NCI-H526 (cell line): ENCODE measurements at regions not wholly inside any gene's neighbourhood (a gene's known extent, or its start where the extent isn't known, plus 50 kb on each side); places are given as distances from the start of the nearest gene placed in this dataset.
"Not testable (repeated sequence)": the region's sequence is repeated elsewhere in the genome, so short reads cannot be mapped to it uniquely, and the experiment has no call there.

ENCODE experiments used
- DNase-seq, 2 experiments: peaks; one replicate each; lab custom pipeline; 2025; lab: John Stamatoyannopoulos, UW

DNA sequence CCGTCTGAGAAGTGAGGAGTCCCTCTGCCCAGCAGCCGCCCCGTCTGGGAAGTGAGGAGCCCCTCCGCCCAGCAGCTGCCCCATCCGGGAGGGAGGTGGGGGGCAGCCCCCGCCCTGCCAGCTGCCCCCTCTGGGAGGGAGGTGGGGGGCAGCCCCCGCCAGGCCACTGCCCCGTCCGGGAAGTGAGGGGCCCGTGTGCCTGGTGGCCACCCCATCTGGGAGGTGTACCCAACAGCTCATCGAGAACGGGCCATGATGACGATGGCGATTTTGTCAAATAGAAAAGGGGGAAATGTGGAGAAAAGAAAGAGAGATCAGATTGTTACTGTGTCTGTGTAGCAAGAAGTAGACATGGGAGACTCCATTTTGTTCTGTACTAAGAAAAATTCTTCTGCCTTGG is 208.8 kb downstream of the KDM5D start:
- not testable (repeated sequence) for DNase-seq

- DNase-seq: no peak
Observed at GRCh38 chrY:19521976-19522375, 222.6 kb downstream of the KDM5D start.

DNA sequence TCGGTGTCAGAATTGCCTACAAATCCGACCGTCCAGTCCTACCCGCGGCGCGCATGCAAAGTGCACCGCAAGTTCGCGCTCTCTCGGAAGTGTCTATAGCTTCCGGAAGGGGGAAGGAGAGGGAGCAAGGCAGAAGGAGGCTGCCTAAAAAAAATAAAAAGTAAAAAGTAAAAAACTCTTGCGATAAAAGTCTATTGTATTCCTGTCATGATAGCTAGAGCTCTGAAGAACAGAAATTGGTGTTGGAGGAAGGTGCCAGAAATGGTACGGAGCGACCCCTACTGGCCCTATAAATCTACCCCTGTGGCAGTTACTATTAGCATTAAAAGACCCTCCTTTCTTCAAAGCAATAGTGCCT is 241.5 kb downstream of the KDM5D start:
- no peak for DNase-seq

- DNase-seq: no peak
Observed at GRCh38 chrY:19502169-19503091, 242.1 kb downstream of the KDM5D start.

DNA sequence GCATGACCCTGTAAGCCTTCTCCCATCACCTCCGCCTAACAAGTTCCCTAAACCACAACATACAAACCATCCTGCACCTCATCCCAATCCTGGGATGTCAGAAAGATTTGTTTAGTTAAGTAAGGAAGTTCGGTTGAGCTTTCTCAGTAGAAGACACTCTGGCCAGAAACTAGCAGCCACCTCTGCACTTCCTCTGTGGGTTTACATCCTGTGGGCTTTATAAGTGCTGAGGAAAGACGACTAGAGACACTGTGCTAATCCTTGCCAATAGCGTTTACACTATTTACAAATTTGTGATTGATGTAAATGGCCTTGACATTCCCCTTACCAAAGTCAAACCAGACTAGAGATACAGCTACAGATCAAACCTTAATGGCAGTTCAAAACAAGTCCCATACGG is 246.0 kb downstream of the KDM5D start:
- no peak for DNase-seq

GRCh38 chrY:19487494-19487893 is 257.0 kb downstream of the KDM5D start:
- DNase-seq: no peak

- DNase-seq: no peak
Observed at GRCh38 chrY:19484997-19485396, 259.5 kb downstream of the KDM5D start.

DNA sequence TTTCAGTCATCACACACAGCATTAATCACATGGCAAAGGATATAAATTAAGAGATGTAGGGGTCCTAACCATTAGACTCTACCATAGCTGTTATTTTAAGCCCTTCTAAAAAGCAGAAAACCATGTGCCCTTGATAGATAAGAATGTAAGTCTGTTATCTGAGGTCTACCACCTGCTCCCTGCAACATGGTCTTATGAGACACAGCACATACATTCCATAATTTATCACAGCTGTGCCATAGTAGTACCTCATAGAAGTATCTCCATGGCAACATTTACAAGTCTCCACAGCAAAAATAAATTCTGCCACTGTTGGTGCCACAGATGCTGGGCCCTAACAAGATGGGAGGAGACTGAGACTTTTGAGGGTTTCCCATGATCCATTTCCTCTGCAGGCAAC is 265.4 kb downstream of the KDM5D start:
- no peak for DNase-seq

- DNase-seq: no peak
Observed at GRCh38 chrY:19477959-19478358, 266.6 kb downstream of the KDM5D start.

DNA sequence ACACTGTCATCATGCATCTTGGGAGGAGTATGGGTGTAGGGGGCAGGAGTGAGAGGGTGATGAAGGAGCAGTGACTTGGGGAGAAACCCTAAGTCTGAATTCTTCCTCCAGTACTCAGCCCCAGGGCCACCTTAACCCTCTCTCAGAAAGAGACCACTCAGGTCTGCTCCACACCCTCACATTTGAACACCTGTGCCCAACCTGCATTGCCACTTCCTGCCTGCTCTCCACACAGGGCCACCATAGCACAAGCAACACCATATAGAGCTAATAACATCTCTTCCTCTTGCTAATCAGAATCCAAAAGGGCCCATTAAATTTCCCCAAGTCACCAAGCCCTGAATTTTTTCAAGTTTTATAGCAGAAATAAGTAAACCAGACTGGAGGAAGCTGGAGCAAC is 278.7 kb downstream of the KDM5D start:
- DNase-seq: no peak

DNA sequence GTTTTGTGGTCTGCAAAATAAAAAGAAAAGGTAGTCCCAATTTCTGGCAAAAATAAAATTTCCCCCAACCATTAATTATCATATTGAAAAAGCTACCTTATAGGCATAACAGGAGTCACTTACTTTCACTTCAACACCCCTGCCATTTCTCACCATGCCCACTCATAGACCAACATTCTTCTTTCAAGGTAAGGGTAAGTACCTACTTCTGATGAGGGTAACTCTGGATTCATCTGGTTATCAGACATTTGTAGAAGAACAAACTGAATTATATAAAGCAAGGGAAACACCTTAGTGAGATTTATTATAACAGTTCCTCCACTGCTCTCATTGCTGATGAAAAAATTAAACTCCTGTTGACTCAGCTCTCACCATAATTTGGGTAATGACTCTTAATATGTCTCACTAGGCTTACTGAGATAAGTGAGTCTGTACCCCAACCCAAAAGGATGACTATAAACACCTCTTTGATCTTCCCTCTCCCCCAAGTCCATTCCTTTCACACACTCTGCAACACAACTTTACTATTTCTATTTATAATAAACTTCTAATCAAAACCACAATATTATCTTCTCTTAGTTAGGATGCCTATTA is 287.6 kb downstream of the KDM5D start:
- DNase-seq: no peak

- DNase-seq: peak in 1 of 2 experiments; percentile 28
Observed at GRCh38 chrY:19433059-19433458, 311.5 kb downstream of the KDM5D start.

- no peak for DNase-seq
Observed at GRCh38 chrY:19427736-19428518, 316.6 kb downstream of the KDM5D start.

DNA sequence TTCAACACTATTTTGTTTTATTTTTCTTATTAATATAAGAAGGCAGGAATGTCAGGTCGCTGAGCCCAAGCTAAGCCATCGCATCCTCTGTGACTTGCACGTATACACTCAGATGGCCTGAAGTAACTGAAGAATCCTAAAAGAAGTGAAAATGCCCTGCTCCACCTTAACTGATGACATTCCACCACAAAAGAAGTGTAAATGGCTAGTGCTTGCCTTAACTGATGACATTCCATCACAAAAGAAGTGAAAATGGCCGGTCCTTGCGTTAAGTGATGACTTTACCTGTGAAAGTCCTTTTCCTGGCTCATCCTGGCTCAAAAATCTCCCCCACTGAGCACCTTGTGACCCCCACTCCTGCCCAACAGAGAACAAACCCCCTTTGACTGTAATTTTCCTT is 317.3 kb downstream of the KDM5D start:
- not testable (repeated sequence) for DNase-seq

- DNase-seq: no peak
Observed at GRCh38 chrY:19410980-19411766, 333.4 kb downstream of the KDM5D start.

GRCh38 chrY:19406246-19406645 is 338.3 kb downstream of the KDM5D start:
- no peak for DNase-seq

DNA sequence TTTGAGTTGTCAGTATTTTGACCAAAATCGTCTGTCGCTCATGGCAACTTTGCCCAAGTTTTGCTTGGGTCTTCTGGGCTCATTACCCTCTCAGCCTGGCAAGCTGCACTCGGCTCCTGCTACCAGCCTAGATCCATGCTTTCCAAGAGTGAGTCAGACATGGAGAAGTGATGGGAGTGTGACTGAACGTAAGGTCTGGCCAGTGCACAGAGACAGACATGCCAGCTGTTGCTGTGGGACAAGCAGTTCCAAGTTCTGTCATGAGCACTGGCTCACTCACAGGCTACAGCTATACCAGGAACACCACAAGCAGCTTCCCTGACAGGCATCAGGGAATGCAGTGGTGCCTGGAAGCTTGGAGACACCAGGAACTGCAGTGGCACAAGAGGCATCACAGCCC is 338.9 kb downstream of the KDM5D start:
- no peak for DNase-seq

GRCh38 chrY:19392876-19393275 is 351.6 kb downstream of the KDM5D start:
- DNase-seq: no peak

- no peak for DNase-seq
Observed at GRCh38 chrY:19391922-19392321, 352.6 kb downstream of the KDM5D start.

GRCh38 chrY:19365321-19365720 is 379.2 kb downstream of the KDM5D start:
- no peak for DNase-seq

- no peak for DNase-seq
Observed at GRCh38 chrY:19357249-19357648, 387.3 kb downstream of the KDM5D start.

GRCh38 chrY:19356735-19357134 is 387.8 kb downstream of the KDM5D start:
- no peak for DNase-seq
